HCT116 (cell line): ENCODE measurements at regions not wholly inside any gene's neighbourhood (a gene's known extent, or its start where the extent isn't known, plus 50 kb on each side); places are given as distances from the start of the nearest gene placed in this dataset.

Experiments
- CBX3 ChIP-seq: IDR thresholded peaks from 2 replicates; pipeline ENCODE4 v1.6.1; 2012; ENCODE audit warnings: low read depth
- CTCF ChIP-seq, 3 experiments: fragments of 200-600 bp in 1 of 3; sonication (generic) in 1 of 3; IDR thresholded peaks in 2 of 3; conservative IDR thresholded peaks in 1 of 3; 2 replicates each; pipeline ENCODE4 v1.5.1; 2012 to 2017; ENCODE audit warnings: low read depth in 2 of 3, low read length in 2 of 3, antibody characterized with exemption in 1 of 3, borderline replicate concordance in 1 of 3, control low read depth in 1 of 3, mild to moderate bottlenecking in 1 of 3, mixed read lengths in 1 of 3, mixed run types in 1 of 3, moderate library complexity in 1 of 3; ENCODE audit not compliant: insufficient read depth in 1 of 3
- EZH2 ChIP-seq: fragments of 200-600 bp; sonication (generic); IDR thresholded peaks from 2 replicates; pipeline ENCODE4 v1.6.1; 2017; ENCODE audit warnings: antibody characterized with exemption, mixed run types
- EZH2phosphoT487 ChIP-seq: fragments of 200-600 bp; IDR thresholded peaks from 2 replicates; pipeline ENCODE4 v1.6.1; 2018; ENCODE audit warnings: antibody characterized with exemption, borderline replicate concordance
- SP1 ChIP-seq: IDR thresholded peaks from 2 replicates; pipeline ENCODE4 v1.6.1; 2012; ENCODE audit warnings: low read depth

- TF ChIP-seq CTCF (IDR thresholded peaks at IDR 0.05 in 2 of 3, conservative IDR thresholded peaks at IDR 0.05 in 1 of 3; ENCODE audit: borderline replicate concordance in 1 of 3, insufficient read depth in 1 of 3, low read depth in 2 of 3, low read length in 2 of 3) (no peak), EZH2phosphoT487 (no peak), SP1 (no peak), EZH2 (no peak), CBX3 (no peak)
Measured at GRCh38 chr3:88671573-88671972, 435.8 kb upstream of the EPHA3 start.
